B cell (primary cell): ENCODE measurements at regions not wholly inside any gene's neighbourhood (a gene's known extent, or its start where the extent isn't known, plus 50 kb on each side); places are given as distances from the start of the nearest gene placed in this dataset.
"Not testable (repeated sequence)": the region's sequence is repeated elsewhere in the genome, so short reads cannot be mapped to it uniquely, and the experiment has no call there.

Experiments used
- ATAC-seq: fragments of 200-7000 bp; cut with Tn5 transposase; one replicate; pipeline ENCODE4 v1.10.0; 2021; ENCODE audit warnings: low read depth, mild to moderate bottlenecking, moderate number of reproducible peaks, moderate library complexity
- CTCF ChIA-PET: fragments of 350-600 bp; sonication (Branson Sonifier 250); formaldehyde crosslinking; loops from one replicate; lab custom pipeline; 2021; ENCODE audit warnings: antibody characterized with exemption, inconsistent platforms; lab: Charles Lee
- POLR2A ChIA-PET: fragments of 350-600 bp; sonication (Branson Sonifier 250); formaldehyde crosslinking; loops from one replicate; lab custom pipeline; 2021; ENCODE audit warnings: antibody characterized with exemption; lab: Charles Lee
- DNase-seq: peaks from one replicate; pipeline ENCODE4 v3.0.0; 2013
- H2AFZ ChIP-seq: 2 replicates; pipeline ENCODE4 v1.6.1; 2012; ENCODE audit warnings: mild to moderate bottlenecking, low read depth, low read length; ENCODE audit not compliant: insufficient read depth, poor library complexity, severe bottlenecking
- H3K27ac ChIP-seq, 2 donors: 1 replicate in 1 of 2; 2 replicates in 1 of 2; pipeline ENCODE4 v1.5.1; 2012 to 2013; ENCODE audit warnings: low read length in 2 of 2, mild to moderate bottlenecking in 2 of 2, moderate library complexity in 1 of 2
- H3K27me3 ChIP-seq, 4 experiments: fragments of 200-600 bp in 1 of 4; sonication (generic) in 1 of 4; replicated peaks in 1 of 4; 1 replicate in 2 of 4; 2 replicates in 2 of 4; pipeline versions ENCODE4 v1.6.1 to v1.7.0; 2013 to 2016; ENCODE audit warnings: low read length in 3 of 4, mild to moderate bottlenecking in 2 of 4, mixed read lengths in 1 of 4, moderate library complexity in 1 of 4; ENCODE audit not compliant: insufficient read depth in 4 of 4, control insufficient read depth in 3 of 4; ENCODE audit errors: control extremely low read depth in 1 of 4
- H3K36me3 ChIP-seq, 2 experiments: replicated peaks in 1 of 2; 1 replicate in 1 of 2; 2 replicates in 1 of 2; pipeline versions ENCODE4 v1.6.1 to v1.7.1; 2013; ENCODE audit warnings: low read length in 1 of 2; ENCODE audit not compliant: insufficient read depth in 2 of 2, control insufficient read depth in 1 of 2; ENCODE audit errors: control extremely low read depth in 1 of 2, extremely low read depth in 1 of 2
- H3K4me1 ChIP-seq, 2 donors: fragments of 200-600 bp in 1 of 2; sonication (generic) in 1 of 2; 1 replicate in 1 of 2; 2 replicates in 1 of 2; pipeline versions ENCODE4 v1.5.1 to v1.6.1; 2013 to 2017; ENCODE audit warnings: low read length in 2 of 2; ENCODE audit not compliant: control insufficient read depth in 2 of 2, insufficient read depth in 2 of 2
- H3K4me2 ChIP-seq: replicated peaks from 2 replicates; pipeline ENCODE3; 2012; ENCODE audit warnings: mild to moderate bottlenecking, low read depth, low read length; ENCODE audit not compliant: poor library complexity, severe bottlenecking
- H3K4me3 ChIP-seq, 5 experiments: fragments of 200-600 bp in 1 of 5; sonication (generic) in 1 of 5; 1 replicate in 3 of 5; 2 replicates in 2 of 5; pipeline versions ENCODE4 v1.5.1 to v1.7.0; 2011 to 2016; ENCODE audit warnings: low read length in 4 of 5, mild to moderate bottlenecking in 4 of 5, low read depth in 2 of 5, control low read depth in 1 of 5, moderate library complexity in 1 of 5; ENCODE audit not compliant: insufficient read depth in 1 of 5; ENCODE audit errors: control extremely low read depth in 1 of 5, extremely low read depth in 1 of 5
- H3K79me2 ChIP-seq: fragments of 200-600 bp; sonication (generic); one replicate; pipeline ENCODE4 v1.6.0; 2016; ENCODE audit warnings: low read length; ENCODE audit not compliant: control insufficient read depth, insufficient read depth
- H3K9ac ChIP-seq: fragments of 200-600 bp; sonication (generic); 2 replicates; pipeline ENCODE4 v1.6.1; 2017; ENCODE audit warnings: mild to moderate bottlenecking, low read length, moderate library complexity
- H3K9me3 ChIP-seq, 3 donors: one replicate each; pipeline versions ENCODE4 v1.6.1 to v1.7.1; 2013; ENCODE audit warnings: low read length in 2 of 3; ENCODE audit not compliant: control insufficient read depth in 2 of 3, insufficient read depth in 1 of 3; ENCODE audit errors: control extremely low read depth in 1 of 3
- H4K20me1 ChIP-seq: 2 replicates; pipeline ENCODE4 v1.6.0; 2012; ENCODE audit warnings: mild to moderate bottlenecking, low read length; ENCODE audit not compliant: insufficient read depth, control insufficient read depth, poor library complexity, severe bottlenecking
- H3K27ac Mint-ChIP-seq: one replicate; pipeline ENCODE4 v1.8.0; 2021; ENCODE audit warnings: mixed read lengths
- H3K27me3 Mint-ChIP-seq: one replicate; pipeline ENCODE4 v1.8.0; 2021; ENCODE audit warnings: mixed read lengths
- H3K4me1 Mint-ChIP-seq: one replicate; pipeline ENCODE4 v1.8.0; 2021; ENCODE audit warnings: mixed read lengths
- H3K4me3 Mint-ChIP-seq: one replicate; pipeline ENCODE4 v1.8.0; 2021; ENCODE audit warnings: mixed read lengths
- H3K9me3 Mint-ChIP-seq: one replicate; pipeline ENCODE4 v1.8.0; 2022; ENCODE audit warnings: mixed read lengths; ENCODE audit not compliant: insufficient read depth
- EZH2 ChIP-seq: IDR thresholded peaks from 2 replicates; pipeline ENCODE4 v1.6.1; 2012; ENCODE audit warnings: borderline replicate concordance, low read depth, mild to moderate bottlenecking, moderate library complexity, low read length; ENCODE audit not compliant: insufficient read depth, poor library complexity, severe bottlenecking
- WGBS: methylation state at CpG from one replicate; pipeline ENCODE4 v1.1.5; 2013; ENCODE audit warnings: missing lambda C conversion rate; ENCODE audit not compliant: insufficient coverage; 5-methylcytosine and 5-hydroxymethylcytosine counted together
- intact Hi-C: fragments of 100-400 bp; cut with micrococcal nuclease; formaldehyde crosslinking; loops from one replicate; pipeline ENCODE4 v1.10.0; 2022
- TF ChIP-seq, protein P1 (sequence below): fragments of 200-600 bp; IDR thresholded peaks from one replicate; pipeline ENCODE4 v1.8.0; 2022; ENCODE audit warnings: antibody characterized with exemption, mild to moderate bottlenecking

DNA sequence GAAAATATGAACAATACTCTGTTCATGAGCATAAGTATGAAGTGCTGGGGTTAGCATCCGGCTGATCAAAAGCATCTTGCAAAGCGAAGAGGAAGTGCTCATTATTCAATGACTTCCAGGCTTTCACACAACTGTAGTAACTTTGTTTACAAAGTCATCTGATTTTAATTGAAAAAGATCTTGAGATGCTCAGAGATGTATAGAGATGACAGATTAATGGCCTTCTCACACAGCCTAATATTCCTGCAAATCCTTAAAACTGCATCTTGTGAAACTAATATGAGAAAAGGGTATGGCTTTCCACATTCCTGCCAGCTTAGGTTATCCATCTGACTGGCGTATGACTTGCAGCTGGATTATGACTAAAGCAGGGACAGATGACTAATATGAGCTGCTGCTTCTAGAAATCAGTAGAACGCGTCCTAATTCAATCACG is 125.4 kb downstream of the CASP12 start:
- intact Hi-C loops = no loop called here
- Histone ChIP-seq H3K4me3 (no peak overlapping the region), H3K27ac (no peak overlapping the region), H3K79me2 (no peaks in the 10 kb centered on the region), H3K4me2 (no peak overlapping the region), H3K27me3 (no peaks in the 10 kb centered on the region), H3K9ac (no peak overlapping the region), H2AFZ (no peak overlapping the region), H3K4me1 (no peaks in the 10 kb centered on the region), H3K9me3 (no peaks in the 10 kb centered on the region), H4K20me1 (no peaks in the 10 kb centered on the region), H3K36me3 (no peaks in the 10 kb centered on the region)
- no CpG with 5 or more reads among the region's 6 CpGs for WGBS
- POLR2A ChIA-PET = no interaction called here
- no peak overlapping the region for H3K27ac Mint-ChIP-seq
- no peaks in the 10 kb centered on the region for H3K27me3 Mint-ChIP-seq
- CTCF ChIA-PET = no interaction called here
- peaks cover 2% of the 10 kb centered on the region for H3K4me1 Mint-ChIP-seq
- H3K9me3 Mint-ChIP-seq = peaks cover 2% of the 10 kb centered on the region
- no peak for DNase-seq
- TF ChIP-seq, protein P1, sequence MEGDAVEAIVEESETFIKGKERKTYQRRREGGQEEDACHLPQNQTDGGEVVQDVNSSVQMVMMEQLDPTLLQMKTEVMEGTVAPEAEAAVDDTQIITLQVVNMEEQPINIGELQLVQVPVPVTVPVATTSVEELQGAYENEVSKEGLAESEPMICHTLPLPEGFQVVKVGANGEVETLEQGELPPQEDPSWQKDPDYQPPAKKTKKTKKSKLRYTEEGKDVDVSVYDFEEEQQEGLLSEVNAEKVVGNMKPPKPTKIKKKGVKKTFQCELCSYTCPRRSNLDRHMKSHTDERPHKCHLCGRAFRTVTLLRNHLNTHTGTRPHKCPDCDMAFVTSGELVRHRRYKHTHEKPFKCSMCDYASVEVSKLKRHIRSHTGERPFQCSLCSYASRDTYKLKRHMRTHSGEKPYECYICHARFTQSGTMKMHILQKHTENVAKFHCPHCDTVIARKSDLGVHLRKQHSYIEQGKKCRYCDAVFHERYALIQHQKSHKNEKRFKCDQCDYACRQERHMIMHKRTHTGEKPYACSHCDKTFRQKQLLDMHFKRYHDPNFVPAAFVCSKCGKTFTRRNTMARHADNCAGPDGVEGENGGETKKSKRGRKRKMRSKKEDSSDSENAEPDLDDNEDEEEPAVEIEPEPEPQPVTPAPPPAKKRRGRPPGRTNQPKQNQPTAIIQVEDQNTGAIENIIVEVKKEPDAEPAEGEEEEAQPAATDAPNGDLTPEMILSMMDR = no peak
- no peak for TF ChIP-seq EZH2
- no peak overlapping the region for H3K4me3 Mint-ChIP-seq
- ATAC-seq = no peak

DNA sequence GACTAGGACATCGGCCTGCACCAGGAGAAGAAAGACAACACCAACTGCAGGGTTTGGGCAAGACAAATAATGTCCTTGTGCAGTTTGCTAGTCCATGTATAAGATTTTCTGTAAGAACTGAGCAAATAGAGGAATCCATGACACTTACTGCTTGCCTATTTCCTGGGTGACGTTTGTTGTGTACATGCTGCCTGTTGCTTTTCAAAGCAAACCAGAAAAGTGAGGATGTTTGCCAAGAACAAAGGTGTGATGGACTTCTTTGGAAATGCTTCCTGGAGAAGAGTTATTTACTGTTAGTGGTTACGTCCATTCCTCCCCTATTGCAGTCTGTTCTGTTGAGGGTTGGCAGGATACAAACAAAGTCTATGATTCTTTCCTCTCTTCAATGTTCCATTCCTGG is 126.5 kb downstream of the CASP12 start:
- TF ChIP-seq, protein P1 = no peak
- TF ChIP-seq EZH2 = no peak
- Mint-ChIP-seq H3K27me3 (no peaks in the 10 kb centered on the region), H3K4me3 (no peak overlapping the region), H3K9me3 (peaks cover 2% of the 10 kb centered on the region), H3K4me1 (peaks cover 2% of the 10 kb centered on the region), H3K27ac (no peak overlapping the region)
- no peak overlapping the region for H3K27ac ChIP-seq
- no peak overlapping the region for H2AFZ ChIP-seq
- ChIA-PET CTCF (no interaction called here), POLR2A (no interaction called here)
- no peaks in the 10 kb centered on the region for H3K9me3 ChIP-seq
- 100% methylated on average over 1 of the region's 3 CpGs for WGBS
- ATAC-seq (no peak), DNase-seq (no peak)
- H3K27me3 ChIP-seq = no peaks in the 10 kb centered on the region
- H3K4me3 ChIP-seq = no peak overlapping the region
- no peaks in the 10 kb centered on the region for H3K79me2 ChIP-seq
- no peaks in the 10 kb centered on the region for H3K4me1 ChIP-seq
- no peaks in the 10 kb centered on the region for H3K36me3 ChIP-seq
- no peaks in the 10 kb centered on the region for H4K20me1 ChIP-seq
- H3K9ac ChIP-seq = no peak overlapping the region
- intact Hi-C loops = no loop called here
- no peak overlapping the region for H3K4me2 ChIP-seq

DNA sequence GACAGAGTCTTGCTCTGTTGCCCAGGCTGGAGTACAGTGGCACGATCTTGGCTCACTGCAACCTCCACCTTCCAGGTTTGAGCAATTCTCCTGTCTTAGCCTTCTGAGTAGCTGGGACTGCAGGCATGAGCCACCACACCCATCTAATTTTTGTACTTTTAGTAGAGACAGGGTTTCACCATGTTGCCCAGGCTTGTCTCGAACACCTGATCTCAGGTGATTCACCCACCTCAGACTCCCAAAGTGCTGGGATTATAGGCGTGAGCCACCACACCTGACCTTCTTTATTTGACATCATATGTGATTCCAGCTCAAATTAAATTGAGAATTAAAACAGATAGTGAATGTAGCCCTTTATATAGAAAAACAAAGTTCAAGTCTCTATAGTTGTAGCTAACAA is 127.2 kb downstream of the CASP12 start:
- H3K9me3 ChIP-seq, intact Hi-C loops, H3K9ac ChIP-seq, H3K79me2 ChIP-seq, DNase-seq, H3K9me3 Mint-ChIP-seq, H2AFZ ChIP-seq, H3K27ac Mint-ChIP-seq, CTCF ChIA-PET, H3K4me2 ChIP-seq, POLR2A ChIA-PET, H3K4me3 ChIP-seq, ATAC-seq, H3K27me3 ChIP-seq, H3K27me3 Mint-ChIP-seq, H3K4me1 Mint-ChIP-seq, H3K36me3 ChIP-seq, H3K27ac ChIP-seq, H3K4me3 Mint-ChIP-seq, H4K20me1 ChIP-seq, H3K4me1 ChIP-seq: not testable (repeated sequence)
- 100% methylated on average over 1 of the region's 3 CpGs for WGBS
